Hepatocyte (in vitro differentiated cells): ENCODE measurements at regions not wholly inside any gene's neighbourhood (a gene's known extent, or its start where the extent isn't known, plus 50 kb on each side); places are given as distances from the start of the nearest gene placed in this dataset.

ENCODE experiments used
- CTCF ChIP-seq: fragments of 200-600 bp; sonication (generic); IDR thresholded peaks from 2 replicates; pipeline ENCODE4 v1.5.1; 2016; ENCODE audit warnings: antibody characterized with exemption, mild to moderate bottlenecking; ENCODE audit not compliant: poor library complexity
- EZH2 ChIP-seq: fragments of 200-600 bp; sonication (generic); IDR thresholded peaks from 2 replicates; pipeline ENCODE4 v1.6.1; 2016; ENCODE audit warnings: antibody characterized with exemption, mild to moderate bottlenecking, borderline replicate concordance
- EZH2phosphoT487 ChIP-seq: fragments of 200-600 bp; sonication (generic); IDR thresholded peaks from one replicate; pipeline ENCODE4 v1.6.1; 2018; ENCODE audit warnings: antibody characterized with exemption, mild to moderate bottlenecking, low read depth, moderate library complexity; ENCODE audit not compliant: unreplicated experiment, severe bottlenecking

GRCh38 chrX:4825550-4825949 is 1112.1 kb upstream of the PRKX start:
- TF ChIP-seq CTCF, result no peak
- TF ChIP-seq EZH2, result no peak
- TF ChIP-seq EZH2phosphoT487, result no peak
